DMS114 treated with DMSO at 0.1 percent for 48 hours (cell line): ENCODE measurements at regions not wholly inside any gene's neighbourhood (a gene's known extent, or its start where the extent isn't known, plus 50 kb on each side); places are given as distances from the start of the nearest gene placed in this dataset.
"Not testable (repeated sequence)": the region's sequence is repeated elsewhere in the genome, so short reads cannot be mapped to it uniquely, and the experiment has no call there.

Experiments used
- DNase-seq: peaks from one replicate; lab custom pipeline; 2025; ENCODE audit not compliant: unreplicated experiment; lab: John Stamatoyannopoulos, UW

DNA sequence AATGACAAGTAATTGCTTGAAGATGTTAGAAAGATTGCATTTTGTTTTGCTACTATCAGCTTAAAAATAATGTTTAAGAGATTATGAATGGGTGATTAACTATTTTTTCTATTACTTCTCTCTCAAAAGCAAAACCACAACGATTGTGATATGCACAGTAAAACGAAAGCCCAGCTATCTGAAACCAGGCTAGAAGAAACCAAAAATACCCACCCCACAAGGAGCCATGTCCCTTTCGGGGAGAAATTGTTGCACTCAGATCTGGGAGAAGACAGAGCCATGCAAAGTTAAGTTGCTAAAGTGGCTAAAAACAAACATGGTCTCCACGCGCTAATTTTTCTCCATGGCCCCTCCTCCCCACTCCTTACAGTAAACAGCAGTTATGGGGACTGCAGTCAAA, 173.6 kb downstream of the RPS24 start:
- DNase-seq: no peak

DNA sequence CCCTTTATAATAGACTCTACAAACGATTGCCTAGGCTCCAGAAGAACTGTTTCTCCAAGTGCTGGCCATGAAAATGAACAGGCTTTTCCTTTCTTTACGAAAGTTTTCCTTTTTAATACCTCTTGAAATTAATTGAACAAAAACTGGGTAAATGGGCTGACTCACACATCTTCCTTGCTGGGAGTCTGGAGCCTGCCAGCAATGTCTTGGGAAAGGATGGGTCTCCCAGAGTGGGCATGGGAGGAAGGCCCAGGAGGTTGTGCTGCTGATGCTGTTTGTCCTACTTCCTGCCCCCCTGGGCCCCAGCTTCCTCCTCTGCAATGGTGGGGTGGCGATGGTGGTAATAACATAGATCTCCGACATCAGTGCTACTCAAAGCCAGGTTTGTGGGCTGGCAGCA, 174.1 kb downstream of the RPS24 start:
- no peak for DNase-seq

DNA sequence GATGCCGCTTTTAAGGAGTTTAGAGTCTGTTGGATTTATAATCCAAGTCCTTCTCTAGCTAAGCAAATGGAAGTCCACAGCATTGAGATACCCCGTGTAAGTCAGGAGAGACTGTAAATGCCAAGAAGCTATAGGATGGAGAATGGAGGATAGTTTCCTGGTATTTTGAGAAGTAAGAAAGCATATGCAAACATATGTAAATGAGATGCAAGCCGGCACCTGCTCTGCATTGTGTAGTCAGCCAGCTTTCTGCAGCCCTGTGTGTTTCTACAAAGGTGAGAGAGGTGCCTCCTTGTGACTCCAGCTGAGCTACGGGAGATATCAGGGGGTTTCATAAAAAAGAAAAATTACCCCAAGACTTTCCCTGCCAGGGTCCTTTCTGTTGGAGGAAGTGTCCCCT, 176.3 kb downstream of the RPS24 start:
- DNase-seq: no peak

DNA sequence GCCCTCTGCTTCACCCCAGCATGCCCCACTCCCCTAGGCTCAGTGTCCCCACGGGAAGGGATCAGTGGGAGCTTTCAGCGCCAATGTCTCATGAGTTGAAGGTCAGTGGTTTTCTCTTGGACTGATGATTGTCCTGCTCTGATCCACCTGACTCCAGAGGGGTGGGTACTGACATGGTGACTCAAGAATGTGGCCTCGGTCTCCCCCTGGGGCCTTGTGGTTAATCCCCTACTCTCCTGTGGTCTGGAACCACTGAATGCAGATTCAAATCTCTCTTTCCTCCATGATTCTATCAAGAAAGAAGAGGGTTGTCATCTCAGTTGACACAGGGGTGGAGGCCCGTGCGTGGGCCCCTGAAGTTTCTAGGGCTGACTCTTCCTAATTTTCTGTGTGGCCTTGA, 176.9 kb downstream of the RPS24 start:
- DNase-seq: no peak

DNA sequence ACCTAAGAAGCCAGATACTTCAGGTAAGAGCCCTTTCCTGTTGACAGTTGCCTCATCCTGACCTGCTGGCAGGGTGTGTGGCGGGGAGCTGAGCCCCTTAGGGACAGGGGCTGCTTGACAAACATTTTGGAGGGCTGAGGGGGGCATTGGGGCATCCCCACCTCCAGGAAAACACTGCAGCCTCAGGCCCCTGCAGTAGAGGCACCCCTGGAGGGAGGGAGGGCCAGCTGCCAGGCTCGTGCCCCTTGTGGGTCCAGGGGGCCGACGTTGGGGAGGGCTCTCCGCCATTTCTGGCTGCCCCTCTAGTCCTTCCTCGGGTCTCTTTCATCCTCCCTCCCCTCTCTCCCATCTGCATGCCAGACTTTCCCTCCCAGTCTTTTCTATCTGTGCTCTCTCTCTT, 177.3 kb downstream of the RPS24 start:
- no peak for DNase-seq

DNA sequence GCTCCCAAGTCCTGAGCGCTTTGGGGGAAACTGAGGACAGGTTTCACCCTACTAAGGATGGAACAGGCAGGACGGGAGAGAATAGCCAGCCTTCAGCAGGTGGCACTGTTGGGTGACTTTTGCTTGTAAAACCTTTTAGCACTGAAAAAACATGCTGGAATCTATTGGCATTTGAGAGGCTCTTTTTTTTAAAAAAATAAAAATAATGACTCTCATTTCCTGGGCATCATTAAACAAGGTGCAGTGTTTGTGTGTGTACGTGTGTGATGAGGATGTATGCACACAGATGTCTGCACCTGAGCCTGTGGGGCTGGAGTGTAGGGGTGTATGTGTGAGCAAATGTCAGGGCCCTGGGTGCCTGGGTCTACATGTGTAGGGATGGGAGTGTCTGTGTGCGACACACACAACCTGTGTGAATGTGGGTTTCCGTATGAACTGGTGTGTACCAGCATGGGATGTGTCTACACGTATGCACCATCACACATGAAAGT, 177.9 kb downstream of the RPS24 start:
- DNase-seq: peak; percentile 30

DNA sequence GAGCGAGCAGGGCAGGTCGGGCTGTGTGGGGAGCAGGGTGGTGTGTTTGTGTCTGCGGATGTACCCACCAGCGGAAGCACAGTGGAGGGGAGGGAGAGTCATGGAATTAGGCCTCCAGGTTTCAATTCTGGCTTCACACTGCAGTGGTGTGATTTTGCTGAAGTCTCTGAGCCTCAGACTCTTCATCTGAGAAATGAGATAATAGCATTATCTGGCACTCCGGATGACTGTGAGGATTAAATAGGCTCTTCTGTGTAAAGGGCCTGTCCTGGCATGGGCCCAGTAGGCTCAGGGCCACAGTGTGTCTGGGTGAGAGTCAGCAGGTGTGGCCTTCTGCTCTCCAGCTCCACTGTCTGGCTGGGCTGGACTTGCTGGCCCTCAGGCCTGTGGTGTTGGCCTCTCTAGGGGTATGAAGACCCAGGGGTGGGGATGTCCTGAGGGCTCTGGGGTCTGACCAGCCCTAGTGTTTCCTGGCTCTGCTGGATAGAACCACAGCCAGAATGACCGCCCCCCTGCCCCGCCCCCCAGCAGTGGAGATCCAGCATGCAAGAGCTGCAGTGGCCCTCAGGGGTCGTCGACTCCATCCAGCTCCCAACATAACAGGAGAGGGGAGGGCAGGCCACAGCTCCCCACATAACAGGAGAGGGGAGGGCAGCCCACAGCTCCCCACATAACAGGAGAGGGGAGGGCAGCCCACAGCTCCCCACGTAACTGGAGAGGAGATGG, 178.6 kb downstream of the RPS24 start:
- no peak for DNase-seq

DNA sequence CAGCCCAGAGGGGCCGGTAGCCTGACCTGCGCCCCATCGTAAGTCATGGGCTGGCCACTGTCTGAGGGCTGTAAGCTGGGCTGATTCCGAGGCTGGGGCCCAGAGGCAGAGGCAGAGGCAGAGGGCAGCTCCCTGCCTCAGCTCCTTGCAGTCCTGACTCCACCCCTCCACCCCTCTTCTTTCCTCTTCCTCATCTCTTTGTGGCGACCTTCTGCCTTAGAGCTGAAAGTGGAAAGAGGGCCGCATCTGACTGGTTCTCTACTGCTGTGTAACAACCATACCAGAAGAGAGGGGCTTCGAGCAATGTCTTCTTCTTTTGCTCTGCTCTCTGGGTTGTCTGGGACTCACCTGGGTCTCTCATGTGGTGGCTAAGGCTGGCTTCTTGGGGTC, 179.1 kb downstream of the RPS24 start:
- no peak for DNase-seq

DNA sequence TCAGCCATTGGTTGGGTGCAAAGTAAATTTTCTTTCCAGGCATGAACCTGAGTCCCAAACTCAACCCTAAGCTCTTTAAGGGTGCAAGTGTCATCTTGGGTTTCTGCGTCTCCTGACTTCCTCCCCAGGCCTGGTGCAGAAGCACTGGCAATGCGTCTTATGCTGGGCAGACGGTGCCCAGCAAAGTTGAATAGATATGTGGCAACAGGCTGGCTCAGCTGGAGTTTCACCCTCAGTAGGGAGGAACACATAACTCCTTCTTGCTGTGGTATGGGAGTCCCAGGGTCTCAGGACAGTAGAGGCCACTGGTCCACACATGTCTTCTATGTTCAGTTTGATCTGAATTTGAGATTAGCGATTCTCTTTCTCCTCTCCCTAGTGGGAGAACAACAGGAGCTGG, 181.3 kb downstream of the RPS24 start:
- DNase-seq: no peak

DNA sequence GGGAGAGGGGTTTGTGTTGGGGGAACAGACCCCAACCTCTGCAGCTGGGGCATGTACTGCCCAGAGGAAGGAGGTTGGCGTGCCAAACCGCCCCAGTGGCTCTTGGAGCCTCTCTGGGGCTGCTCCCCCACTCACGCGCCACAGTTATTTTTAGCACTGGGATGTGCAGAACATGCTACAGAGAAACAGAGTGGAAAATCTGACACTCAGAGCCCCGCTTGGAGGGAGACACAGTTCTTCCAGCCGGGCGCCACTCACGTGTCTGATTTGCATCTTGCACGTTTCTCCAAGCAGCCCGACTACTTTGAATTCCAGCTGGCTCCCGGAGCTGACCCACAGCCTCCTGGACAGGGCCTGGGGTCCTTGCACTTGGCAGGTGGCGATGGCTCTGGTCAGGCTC, 182.0 kb downstream of the RPS24 start:
- DNase-seq: no peak

DNA sequence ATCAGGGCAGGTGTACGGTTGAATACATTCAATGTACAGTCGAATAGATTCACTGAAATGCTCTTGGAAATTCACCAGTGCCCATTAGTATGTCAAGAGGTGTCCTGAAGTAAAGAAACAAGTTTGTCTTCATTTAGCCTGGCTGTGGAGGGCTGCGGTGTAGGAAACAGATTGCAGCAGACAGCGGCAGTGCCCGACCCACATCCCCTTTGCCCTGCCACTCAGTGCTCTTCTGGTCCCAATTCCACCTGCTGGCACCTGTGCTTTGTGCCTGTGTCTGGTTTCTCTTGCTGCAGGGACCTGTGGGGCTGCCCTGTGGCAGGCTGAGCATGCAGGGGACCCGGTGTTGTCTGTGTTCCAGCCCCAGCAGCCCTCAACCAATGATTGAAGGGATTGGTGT, 183.7 kb downstream of the RPS24 start:
- DNase-seq: no peak

DNA sequence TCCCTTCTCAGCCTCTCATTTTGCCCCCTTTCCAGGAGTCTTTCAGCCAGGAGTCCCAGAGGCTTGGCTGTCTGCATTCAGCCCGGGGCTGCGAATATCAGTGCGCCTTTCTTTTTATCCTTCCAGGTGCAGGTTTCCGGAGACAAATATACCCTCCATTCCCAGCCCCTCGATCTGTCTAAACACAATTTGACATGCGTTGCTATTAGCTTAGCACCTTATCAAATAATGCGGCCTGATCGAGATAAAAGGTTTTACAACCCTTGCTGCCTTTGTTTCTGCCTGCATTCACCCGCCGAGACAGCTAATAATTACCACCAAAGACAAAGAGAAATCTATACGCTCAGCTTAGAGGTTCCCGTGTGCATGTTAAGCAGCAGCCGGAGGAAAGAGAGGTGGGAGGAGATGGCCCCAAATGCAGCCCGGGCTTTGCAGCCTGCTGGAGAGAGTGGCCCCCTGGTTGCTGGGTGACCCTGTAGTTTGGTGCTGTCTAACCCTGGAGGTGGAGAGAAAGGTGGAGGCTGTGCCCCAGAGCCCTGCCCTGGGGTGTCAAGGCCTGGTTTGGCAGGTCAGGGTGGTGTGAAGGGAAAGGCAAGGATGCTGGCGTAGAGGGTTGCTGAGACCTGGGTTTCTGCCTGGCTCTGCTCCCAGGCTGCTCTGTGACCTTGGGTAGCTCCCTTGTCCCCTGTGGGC, 185.3 kb downstream of the RPS24 start:
- no peak for DNase-seq

DNA sequence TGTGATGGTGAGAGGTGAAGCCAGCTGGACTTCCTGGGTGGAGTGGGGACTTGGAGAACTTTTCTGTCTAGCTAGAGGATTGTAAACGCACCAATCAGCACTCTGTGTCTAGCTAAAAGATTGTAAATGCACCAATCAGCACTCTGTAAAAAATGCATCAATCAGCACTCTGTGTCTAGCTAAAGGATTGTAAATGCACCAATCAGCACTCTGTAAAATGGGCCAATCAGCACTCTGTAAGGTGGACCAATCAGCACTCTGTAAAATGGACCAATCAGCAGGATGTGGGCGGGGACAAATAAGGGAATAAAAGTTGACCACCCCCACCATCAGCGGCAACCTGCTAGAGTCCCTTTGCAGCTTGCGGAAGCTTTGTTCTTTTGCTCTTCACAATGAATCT, 185.9 kb downstream of the RPS24 start:
- not testable (repeated sequence) for DNase-seq

DNA sequence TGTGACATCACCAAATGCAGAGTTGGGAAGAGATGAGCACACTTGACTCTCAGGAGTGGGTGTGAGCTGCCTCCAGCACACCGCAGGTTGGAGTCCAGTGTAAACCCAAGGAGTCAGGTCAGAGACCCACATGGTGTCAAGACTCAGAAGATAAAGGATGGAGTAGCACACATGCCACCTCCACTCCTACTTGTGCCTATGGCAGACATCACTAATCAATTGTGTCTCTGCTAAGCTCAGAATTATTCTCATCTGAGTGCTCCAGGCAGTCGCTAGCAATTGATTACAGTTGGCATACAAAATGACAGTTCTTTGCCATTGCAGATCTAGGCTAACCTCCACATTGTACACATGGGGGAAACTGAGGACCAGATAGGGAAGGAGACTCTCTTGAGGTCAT, 187.1 kb downstream of the RPS24 start:
- DNase-seq: no peak

DNA sequence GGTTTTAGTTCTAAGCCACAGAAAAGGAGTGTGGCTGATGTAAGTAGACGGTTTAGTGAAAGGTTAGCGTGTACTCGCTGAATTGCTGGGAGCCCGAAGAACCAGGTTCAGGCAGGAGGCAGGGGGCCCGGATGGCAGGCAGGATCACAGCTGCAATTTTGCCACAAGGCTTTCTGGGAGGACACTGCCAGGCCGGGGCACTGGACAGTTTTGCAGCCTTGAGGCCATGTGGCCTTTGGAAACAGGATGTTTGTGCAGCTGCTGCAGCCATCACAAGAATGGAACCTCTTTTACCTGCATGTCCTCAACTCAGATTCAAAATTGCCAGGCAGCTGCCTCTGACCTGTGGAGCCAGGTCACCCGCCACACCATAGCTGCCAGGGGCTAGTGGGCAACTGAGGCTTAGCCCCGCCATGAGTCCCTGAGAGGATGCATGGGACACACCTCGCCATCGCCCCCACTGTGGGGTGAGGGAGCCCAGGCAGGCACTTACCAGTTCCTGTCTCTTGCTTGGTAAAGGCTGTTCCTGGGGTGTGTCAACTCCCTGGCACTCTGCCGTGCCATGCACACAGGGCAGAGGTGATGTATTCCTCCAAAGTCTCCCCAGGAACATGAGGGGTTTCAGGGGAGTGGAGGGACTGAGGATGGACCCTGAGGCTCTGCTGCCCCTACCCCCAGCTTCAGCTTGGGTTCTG, 188.6 kb downstream of the RPS24 start:
- no peak for DNase-seq

DNA sequence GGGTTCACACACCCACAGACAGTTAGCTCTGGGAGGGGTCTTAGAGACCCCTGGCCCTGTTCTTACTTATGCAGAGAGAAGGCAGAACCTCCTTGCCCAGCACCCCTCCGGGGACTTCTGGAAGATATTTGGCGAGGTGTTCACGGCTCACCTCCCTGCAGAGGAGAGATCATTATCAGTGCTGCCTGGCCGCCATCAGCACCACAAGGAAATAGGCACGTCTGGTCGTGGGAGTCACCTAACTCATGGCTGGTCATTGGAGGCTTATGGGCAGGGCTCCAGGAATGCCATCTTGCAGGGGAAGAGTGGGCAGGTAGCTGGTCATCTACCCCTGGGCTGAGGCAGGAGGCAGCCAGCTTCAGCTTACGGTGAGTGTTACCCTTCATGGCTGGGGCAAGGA, 189.4 kb downstream of the RPS24 start:
- no peak for DNase-seq

DNA sequence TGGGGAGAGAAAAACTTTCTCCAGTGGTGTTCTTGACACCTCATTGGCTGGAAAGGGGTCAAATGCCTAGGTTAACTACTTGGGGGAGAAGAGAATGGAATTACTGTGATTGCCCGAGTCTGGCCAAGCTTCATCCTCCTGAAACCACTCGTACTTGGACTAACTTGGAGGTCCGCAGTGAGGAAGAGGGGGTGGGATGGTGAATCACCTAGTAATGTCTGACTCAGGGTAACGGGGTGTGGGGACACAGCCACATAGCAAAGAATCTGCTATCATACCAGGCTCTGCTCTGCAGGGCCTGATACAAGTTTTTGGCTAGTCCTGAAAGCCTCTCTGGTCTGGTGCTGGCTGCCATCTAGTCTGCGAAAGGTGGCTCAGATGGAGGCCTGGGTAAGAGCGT, 190.9 kb downstream of the RPS24 start:
- no peak for DNase-seq

DNA sequence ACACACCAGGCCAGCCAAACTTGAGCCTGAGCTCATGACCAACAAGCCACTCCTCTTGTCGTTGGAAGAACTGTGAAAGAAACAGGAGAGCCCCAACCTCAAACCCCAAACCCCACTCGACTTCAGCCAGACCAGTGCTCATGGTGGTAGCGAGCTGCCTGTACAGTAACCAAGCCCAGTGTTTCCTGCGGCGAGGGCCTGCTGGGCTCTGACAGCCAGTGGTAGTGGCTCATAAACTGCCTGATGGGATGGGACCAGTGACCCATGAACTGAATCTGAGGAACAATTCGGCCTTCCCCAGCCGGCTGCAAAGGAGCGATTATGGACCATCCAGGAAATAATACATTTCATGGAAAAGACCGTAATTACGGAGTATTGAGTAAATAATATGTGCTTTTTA, 191.9 kb downstream of the RPS24 start:
- DNase-seq: no peak

DNA sequence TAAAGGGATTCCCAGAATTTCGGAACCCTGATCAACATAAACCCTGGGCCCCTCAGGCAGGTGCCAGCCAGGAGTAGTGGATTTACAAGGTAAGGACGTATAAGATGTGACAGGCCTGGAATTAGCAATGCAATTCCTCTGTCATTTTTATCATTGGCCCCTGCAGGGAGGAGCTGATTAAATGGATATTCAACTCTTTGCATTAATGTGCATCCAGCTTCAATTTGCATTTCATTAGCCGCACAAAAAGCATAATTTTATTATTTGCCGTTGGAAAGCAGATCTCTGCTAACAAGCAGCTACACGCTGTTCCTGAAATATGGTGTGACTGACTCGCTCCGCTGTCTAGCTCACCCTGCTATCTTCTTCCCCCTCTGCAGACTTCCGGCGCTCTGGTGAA, 195.8 kb downstream of the RPS24 start:
- DNase-seq: no peak

DNA sequence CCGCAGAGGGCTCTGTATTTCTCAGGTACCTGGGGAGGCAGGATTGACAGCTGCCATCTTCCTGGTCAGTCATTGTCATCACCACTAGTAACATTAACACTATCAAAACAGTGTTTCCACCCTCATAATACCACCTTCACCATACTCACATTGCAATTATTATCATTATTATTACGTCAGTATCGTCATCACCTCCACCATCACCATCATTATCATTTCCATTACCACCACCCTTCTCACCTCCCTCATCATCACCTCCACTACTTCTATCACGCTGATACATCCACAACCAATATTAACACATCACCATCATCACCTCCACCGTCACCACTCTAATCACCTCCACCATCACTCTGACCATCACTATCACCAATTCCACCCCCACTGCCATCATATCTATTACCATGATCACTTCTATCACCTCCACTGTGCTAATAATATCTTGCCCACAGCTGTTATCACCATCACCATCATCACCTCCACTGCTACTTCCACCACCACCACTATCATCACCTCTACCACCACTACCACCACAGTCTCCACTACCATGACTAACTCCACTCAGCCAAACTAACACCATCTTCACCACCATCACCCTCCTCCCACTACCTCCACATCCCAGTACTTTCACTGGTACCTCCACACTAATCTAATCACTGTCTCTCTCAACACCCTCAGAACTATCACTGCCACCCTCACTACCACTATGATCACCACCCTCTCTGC, 196.4 kb downstream of the RPS24 start:
- no peak for DNase-seq

DNA sequence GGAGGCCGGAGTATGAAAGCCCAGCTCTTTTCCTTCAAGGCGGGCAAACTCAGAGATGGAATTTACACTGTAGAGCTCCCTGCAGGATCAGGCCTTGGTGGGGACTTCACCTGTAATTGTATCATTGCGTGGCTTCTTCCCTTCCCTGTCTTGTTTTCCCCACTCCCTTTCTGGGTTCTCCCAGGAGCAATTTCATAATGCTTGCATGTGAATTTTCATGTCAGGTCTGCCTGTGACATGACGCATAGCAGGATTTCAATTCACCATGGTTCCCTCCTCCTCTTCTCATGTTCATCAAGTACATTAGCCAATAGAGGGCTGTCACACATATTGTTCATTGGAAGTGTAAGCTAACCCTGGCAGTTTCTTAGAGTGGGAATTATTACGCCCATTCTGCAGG, 197.7 kb downstream of the RPS24 start:
- no peak for DNase-seq

DNA sequence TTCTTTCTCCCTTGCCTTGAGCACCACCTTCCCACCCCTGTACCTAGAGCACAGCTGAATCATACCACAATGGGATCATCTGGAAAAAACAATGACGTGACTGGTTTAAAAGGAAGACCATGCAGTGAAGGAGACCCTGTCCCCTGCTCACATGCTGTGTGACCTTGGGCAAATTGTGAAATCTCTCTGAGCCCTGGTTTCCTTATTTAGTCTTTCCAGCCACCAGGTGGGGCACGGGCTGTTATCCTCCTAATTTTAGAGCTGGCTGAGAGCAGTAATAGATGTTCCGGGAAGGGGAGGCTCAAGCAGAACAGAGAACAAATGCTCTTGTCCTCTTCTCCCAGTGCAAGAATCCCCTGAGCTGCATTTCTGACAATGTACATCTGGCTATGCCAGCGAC, 198.3 kb downstream of the RPS24 start:
- DNase-seq: no peak
